ENCODE measurements at regions not wholly inside any gene's neighbourhood (a gene's known extent, or its start where the extent isn't known, plus 50 kb on each side); places are given as distances from the start of the nearest gene placed in this dataset.

DNA sequence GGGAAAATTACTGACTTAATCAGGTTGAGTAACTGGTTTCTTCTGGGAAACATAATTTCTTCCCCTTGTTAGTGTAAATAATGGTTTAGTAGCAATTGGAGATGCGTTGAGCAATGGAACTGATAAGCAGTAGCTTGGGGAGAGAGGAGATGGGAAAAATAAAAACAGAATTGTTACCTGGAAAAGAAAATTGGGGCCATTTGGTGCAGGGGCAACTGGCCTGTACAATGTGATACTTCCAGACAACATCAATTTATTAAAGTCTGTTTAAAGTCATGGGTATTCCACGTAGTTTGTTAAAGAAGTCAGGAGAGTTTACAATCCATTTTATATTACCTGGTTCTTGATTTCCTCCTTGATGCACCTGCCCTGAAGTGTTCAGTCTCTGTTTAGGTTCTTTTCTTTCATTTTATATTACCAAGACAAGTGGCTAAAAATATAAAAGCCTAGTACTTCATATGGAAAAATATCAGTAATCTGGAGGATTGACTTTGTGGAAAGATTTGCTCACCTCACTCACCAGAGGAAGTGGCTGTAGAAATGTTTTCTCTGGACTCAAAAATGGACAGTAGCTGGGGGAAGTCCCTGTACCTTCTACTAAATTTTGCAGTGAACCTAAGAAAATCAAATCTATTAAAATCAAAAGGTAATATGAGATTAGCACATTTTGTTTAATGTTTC, 161.0 kb downstream of the DDX1 start:
- H3K36me3 ChIP-seq: no peaks in the 10 kb centered on the region
- TF ChIP-seq POLR2A (IDR thresholded peaks at IDR 0.05): no peak
- TF ChIP-seq, protein P1, sequence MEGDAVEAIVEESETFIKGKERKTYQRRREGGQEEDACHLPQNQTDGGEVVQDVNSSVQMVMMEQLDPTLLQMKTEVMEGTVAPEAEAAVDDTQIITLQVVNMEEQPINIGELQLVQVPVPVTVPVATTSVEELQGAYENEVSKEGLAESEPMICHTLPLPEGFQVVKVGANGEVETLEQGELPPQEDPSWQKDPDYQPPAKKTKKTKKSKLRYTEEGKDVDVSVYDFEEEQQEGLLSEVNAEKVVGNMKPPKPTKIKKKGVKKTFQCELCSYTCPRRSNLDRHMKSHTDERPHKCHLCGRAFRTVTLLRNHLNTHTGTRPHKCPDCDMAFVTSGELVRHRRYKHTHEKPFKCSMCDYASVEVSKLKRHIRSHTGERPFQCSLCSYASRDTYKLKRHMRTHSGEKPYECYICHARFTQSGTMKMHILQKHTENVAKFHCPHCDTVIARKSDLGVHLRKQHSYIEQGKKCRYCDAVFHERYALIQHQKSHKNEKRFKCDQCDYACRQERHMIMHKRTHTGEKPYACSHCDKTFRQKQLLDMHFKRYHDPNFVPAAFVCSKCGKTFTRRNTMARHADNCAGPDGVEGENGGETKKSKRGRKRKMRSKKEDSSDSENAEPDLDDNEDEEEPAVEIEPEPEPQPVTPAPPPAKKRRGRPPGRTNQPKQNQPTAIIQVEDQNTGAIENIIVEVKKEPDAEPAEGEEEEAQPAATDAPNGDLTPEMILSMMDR (IDR thresholded peaks at IDR 0.05): no peak
- H3K27ac ChIP-seq: no peak overlapping the region
- no peak overlapping the region for H3K4me3 ChIP-seq
- peaks cover 0 to 12% (median 0%) of the 10 kb centered on the region in 4 donors for H3K4me1 ChIP-seq
- H3K27me3 ChIP-seq: no peaks in the 10 kb centered on the region
- H3K9me3 ChIP-seq: no peaks in the 10 kb centered on the region
- no peak for DNase-seq

DNA sequence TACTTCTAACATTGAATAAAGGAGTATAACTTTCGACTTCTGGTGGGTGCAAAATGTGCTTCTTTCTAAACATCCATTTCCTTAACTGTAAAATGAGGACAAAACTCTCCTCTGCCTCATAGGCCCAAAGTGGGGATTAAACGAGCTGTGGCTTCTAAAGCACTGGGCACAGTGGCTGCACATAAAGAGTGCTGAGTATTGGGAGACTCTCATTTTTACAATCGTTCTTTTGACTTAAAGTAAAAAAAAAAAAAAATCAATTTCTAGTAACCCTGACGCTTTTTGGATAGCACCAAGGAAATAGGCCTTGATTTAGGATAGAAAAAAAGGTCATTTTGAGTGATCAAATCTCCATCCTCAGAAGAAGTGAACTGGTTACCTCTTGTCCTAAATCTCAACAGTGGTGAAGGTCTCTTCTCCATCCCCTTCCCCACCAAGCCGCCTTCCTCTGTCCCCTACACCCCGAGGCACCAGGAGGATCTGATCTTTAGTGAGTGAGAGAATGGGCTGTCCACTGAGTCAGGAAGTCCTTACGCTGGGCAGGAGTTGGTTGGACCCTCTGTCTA, 161.6 kb downstream of the DDX1 start:
- H3K4me1 ChIP-seq: peaks cover 0 to 12% (median 0%) of the 10 kb centered on the region in 4 donors
- H3K4me3 ChIP-seq: no peak overlapping the region
- no peaks in the 10 kb centered on the region for H3K36me3 ChIP-seq
- TF ChIP-seq POLR2A (IDR thresholded peaks at IDR 0.05): no peak
- TF ChIP-seq, protein P1 (IDR thresholded peaks at IDR 0.05): no peak
- H3K27ac ChIP-seq: no peak overlapping the region
- no peaks in the 10 kb centered on the region for H3K9me3 ChIP-seq
- no peaks in the 10 kb centered on the region for H3K27me3 ChIP-seq
- DNase-seq: no peak

DNA sequence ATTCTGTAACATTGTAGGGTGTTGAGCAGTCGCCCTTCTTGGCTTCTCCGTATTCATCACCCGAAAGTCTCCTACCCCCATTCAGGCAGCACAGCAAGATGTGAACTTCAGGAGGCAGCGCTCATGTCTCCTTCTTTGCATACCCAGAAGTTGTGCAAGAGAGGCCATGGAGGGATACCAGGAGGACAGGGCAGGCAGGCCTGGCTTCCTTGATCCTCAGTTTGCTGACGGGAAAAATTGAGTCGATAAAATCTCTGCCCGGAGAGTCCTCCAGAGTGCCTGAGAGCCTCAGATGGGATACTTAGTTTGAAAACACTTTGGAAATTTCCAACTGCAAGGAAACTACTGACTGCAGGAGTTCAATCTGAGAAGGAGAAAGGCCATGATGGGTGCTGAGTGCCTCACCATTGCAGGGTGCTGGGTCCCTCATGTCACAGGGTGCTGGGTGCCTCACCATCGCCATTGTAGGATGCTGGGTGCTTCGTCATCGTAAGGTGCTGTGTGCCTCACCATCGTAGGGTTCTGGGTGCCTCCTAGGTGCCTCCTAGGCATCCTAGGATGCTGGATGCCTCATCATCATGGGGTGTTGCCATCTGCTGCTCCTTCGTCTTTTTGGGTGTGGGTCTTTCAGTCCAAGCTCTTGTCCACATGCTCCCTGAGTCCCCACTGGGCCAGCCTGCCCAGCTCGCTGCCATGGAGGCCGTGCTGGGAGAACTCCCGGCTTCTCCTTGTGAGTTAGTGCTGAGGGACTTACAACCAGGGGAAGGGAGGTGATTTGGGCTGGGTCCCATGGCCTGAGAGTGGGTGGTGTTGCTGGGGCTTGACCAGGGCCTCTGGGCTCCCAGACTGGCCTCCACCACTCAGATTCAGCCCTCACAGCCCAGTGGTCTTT, 162.4 kb downstream of the DDX1 start:
- Histone ChIP-seq H3K4me3 (no peak overlapping the region), H3K27me3 (no peaks in the 10 kb centered on the region), H3K27ac (no peak overlapping the region), H3K9me3 (no peaks in the 10 kb centered on the region), H3K36me3 (no peaks in the 10 kb centered on the region), H3K4me1 (peaks cover 0 to 11% (median 0%) of the 10 kb centered on the region in 4 donors)
- DNase-seq: no peak
- TF ChIP-seq, protein P1 (IDR thresholded peaks at IDR 0.05): no peak
- TF ChIP-seq POLR2A (IDR thresholded peaks at IDR 0.05): no peak

DNA sequence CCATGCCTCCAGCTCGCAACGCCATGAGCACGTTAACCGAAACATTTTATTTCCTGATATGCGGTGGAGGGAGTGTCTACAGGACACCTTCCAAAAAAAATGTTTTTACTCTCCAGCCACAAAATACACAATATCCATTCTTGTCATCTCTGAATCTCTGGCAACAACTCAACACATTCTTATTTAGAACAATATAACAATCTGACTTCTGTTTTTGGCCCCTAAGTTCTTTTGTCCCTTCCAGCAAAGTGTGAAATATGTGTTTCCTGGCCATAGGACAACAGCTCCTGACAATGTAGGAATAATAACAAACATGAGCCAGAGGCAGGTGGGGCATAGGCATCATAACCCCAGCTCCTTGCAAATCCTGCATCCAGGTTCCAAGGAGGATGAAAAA, 163.0 kb downstream of the DDX1 start:
- DNase-seq: no peak
- no peaks in the 10 kb centered on the region for H3K9me3 ChIP-seq
- H3K36me3 ChIP-seq: no peaks in the 10 kb centered on the region
- no peak overlapping the region for H3K4me3 ChIP-seq
- no peaks in the 10 kb centered on the region for H3K27me3 ChIP-seq
- H3K27ac ChIP-seq: no peak overlapping the region
- TF ChIP-seq POLR2A (IDR thresholded peaks at IDR 0.05): no peak
- TF ChIP-seq, protein P1 (IDR thresholded peaks at IDR 0.05): no peak
- H3K4me1 ChIP-seq: peaks cover 0 to 5% (median 0%) of the 10 kb centered on the region in 4 donors

DNA sequence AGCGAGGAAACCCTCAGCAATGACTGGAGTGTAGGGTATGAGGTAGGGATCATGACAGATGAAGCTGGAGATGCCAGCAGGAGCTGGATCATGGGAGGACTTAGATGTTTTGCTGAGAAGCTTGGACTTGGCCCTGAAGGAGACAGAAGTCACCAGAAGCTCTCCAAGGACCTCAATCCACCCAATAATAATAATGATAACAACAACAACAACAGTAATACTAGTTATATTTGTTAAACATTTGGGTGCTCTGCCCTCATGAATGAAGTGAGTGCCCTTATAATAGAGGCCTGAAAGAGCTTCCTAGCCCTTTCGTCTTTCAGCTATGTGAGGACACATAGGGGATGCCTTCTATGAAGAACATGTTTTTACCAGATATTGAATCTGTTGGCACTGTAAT, 163.9 kb downstream of the DDX1 start:
- no peaks in the 10 kb centered on the region for H3K9me3 ChIP-seq
- no peak overlapping the region for H3K4me3 ChIP-seq
- no peak overlapping the region for H3K27ac ChIP-seq
- DNase-seq: no peak
- H3K36me3 ChIP-seq: no peaks in the 10 kb centered on the region
- TF ChIP-seq, protein P1 (IDR thresholded peaks at IDR 0.05): no peak
- TF ChIP-seq POLR2A (IDR thresholded peaks at IDR 0.05): no peak
- no peaks in the 10 kb centered on the region for H3K4me1 ChIP-seq
- H3K27me3 ChIP-seq: no peaks in the 10 kb centered on the region

All from Peyer's patch (tissue), 4 donors.